ENCODE measurements at regions not wholly inside any gene's neighbourhood (a gene's known extent, or its start where the extent isn't known, plus 50 kb on each side); places are given as distances from the start of the nearest gene placed in this dataset.

DNA sequence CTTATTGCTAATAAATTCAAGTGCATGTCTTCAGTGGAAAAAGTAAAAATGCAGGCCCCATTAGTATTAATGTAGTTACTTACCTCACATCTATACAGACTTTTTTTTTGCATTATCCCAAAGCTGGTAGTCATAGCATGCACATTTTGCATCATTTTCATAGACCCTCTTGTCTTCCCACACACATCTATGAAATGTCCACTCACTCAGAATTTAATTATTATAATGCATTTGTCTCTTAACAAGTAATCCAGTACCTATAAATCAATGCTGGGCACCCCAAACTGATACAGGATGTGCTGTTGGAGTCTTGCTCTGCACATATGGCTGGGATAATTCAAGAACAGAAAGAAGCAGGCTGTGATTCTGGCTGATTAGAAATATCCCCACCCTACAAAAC, 370.4 kb upstream of the FAT3 start:
- DNase-seq, result no peak

DNA sequence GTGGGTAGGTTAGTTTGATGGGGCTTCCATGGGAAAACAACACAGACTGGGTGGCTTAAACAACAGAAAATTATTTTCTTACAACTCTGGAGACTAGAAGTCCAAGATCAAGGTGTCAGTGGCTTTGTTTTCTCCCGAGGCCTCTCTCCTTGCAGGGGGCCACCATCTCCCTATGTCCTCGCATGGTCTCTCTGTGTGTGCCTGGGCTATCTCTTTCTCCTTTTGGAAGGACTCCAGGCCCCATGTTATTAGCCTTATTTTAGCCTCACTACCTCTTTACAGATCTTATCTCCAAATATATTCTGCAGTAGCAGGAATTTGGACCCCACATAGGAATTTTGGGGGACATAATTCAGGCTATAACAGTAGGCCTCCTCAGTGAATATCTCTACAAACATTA, 372.7 kb upstream of the FAT3 start:
- no peak for DNase-seq

DNA sequence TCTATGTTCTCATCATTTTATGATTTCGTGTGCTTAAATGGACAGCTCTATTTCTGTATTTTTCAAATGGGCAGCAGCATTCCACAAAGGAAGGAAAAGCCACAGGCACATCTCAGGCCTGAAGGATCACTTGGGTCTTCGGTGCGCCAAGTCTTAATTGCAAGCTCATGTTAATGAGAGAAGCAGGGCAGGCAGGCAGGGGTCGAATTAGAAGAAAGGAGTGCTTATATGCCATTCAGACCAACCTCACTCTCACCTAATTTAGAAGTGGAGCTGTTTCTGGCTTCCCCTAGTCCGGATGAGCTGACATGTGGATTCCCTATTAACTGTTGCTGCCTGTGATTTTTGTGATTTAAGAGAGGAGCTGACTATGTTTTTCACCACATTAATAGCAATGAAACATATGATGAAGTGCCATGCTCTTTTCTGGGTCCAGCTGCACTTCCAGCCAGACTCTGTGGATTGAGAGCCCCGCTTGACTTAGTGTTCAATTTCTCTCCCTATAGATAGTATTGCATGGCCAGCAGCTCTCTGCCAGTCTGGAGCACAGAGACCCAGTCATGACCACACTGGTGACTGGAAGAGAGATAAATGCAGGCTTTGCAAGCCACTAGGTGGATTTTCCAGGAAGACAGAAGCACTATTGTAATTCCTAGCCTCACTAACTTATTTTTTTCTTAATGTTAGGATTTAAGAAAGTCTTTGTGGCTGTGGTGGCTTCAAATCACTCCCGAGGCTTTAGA, 373.9 kb upstream of the FAT3 start:
- no peak for DNase-seq

DNA sequence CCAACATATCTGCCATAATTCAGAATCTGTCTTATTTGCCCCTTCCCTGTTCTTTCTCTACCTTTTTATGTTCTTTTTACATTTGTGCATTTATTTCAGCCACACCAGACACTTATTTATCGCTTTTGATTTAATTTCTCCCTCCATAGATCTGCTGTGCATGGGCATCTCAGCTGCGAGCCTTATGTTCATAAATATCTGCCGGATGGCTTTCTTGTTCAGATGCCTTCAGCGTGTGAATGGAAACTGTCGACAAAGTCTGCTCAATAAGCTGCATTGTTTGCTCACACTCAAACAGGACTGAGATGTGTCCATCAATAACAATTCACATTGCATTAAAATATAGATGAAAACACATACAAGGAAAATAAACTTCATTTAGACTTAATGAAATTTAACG, 374.6 kb upstream of the FAT3 start:
- DNase-seq, result no peak

DNA sequence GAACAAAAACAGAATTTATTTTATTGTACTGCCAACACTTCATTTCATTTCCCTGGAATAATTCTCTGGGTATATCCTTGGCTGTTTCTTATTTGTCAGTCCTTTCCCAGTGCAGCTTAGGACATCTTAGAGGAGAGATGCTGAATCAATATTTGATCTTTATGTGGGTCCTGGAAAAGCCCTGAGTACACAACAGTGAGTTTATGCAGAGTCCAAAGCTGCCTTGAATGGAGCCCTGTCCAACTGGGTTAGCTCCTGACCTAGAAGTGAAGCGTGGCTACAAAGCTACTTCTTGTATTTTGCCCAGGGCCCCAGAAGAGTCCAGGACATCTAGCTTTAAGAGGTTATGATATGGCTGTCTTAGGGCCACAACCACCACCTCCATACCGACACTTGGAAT, 378.0 kb upstream of the FAT3 start:
- no peak for DNase-seq

DNA sequence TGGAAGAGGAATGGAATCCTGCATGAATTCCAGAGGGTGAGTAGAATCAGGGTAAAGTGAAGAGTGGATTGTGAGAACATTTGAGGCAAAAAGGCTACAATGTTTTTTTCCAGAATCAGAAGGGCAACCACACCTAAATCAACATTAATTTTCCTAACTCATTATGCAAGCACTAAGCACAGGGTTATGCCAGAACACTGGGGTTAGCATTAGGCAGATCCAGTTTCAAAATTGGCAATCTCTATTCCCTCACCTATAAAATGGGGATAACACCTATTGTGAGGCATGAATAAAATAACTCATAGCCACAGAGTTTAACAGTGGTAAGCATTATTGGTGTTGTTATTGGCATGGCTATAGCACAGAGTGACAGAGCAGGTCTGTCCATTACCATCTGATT, 378.6 kb upstream of the FAT3 start:
- no peak for DNase-seq

- no peak for DNase-seq
Observed at GRCh38 chr11:91840640-91841240, 383.9 kb upstream of the FAT3 start.

DNA sequence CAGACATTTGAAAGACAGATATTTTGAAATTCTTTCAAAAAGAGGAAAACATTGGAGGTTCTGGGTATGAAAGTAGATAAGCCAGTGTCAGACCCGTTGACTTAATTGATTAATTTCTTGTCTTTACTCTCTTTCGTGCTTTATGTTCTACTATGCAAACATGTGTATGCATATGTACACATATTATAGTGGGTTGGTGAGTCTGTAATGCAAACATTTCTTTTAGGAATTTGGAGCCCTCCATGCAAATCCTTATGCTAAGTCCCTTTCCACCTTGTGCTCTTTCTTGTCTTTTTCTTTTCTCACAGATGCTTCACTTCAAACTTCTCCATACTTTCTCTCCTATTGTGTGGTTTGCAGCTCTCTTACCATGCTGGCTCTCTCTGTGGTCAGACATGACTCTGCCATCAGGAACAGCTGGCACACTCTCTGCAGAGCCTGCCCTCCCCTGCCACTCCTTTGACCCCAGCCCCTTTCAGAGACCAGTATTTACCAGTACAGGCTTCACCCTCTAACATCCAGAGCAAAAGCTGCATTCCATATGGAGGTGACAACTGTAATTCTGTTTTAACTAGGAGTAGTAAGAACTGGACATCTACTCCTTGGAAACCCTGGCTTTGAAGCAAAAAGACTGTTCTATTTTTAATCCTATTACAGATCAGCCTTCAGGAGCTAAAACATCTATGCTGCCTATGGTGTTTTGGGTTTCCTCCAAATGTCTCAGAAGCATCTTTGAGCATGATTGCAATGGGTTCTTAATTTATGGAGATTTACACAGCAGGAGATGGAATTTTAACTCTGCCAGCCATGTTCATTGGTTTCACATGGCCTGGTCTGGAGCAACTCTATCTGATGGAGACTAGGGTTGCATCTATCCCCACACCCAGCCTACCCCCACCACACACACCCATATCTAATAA, 386.9 kb upstream of the FAT3 start:
- DNase-seq, result no peak

DNA sequence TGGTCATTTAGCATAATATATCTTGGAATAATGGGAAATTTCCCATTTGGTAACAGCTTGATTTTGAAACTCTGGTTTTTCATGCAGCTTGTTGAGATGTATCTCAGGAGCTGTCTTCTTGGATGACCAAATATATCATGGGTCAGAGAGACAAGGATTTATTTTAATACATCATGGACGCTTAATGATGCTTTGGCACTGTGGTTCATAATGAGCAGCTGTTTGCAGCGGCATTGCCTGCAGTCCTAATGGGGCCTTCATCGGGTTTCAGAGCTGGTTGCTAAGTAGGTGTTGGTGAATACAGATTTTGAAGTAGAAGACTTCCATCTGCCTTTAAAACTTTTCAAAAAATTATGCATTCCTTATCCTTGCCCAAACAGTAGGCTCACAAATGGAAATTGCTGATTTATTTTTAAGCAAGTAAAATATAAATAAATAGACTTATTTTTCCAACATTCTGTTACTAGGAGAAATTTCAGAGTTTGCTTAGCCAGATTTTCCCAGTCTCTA, 389.5 kb upstream of the FAT3 start:
- DNase-seq, result no peak

GRCh38 chr11:91828901-91829300, 395.7 kb upstream of the FAT3 start:
- no peak for DNase-seq

GRCh38 chr11:91825777-91826176, 398.8 kb upstream of the FAT3 start:
- no peak for DNase-seq

DNA sequence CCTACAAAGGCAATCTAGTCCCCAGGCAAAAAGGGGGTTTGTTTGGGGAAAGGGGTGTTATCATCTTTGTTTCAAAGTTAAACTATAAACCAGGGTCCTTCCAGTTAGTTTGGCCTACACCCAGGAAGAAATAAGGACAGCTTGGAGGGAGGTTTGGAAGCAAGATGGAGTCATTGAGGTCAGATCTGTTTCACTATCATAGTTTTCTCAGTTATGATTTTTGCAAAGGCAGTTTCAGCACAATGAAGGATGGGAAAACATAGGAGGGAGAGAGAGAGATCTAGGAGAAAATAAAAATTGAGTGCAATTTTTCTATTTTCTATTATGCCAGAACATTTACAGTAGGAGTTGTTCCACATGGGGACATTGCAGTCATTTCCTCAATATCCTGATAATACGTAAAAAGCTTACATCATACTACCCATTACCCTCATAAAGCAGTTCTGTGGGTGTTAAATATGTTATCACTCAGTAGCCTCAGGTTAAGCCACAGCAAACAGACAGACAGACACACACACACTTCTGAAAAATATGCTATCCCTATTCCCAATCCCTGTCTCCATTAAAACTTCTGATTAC, 401.3 kb upstream of the FAT3 start:
- no peak for DNase-seq

GRCh38 chr11:91822805-91823204, 401.8 kb upstream of the FAT3 start:
- DNase-seq, result no peak

- no peak for DNase-seq
Observed at GRCh38 chr11:91820709-91821108, 403.9 kb upstream of the FAT3 start.

DNA sequence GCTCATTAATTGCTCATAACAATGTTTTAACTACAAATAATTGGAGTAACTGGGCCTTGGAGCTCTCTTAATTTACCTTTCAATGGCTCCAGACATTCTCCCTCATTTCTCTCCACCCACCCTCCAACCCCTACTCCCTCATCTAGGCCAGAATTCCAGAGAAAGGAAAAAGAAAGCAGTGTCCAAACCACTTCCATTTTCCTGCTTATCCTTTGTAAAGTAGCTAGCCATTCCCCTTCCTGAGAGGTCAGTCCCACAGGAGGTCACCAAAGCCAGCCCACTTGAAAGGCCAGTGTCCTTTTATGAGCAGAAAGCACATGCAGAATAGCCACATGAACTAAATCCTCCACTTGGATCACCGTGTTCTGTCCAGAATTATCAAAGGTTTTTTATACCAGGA, 404.8 kb upstream of the FAT3 start:
- DNase-seq, result no peak

- no peak for DNase-seq
Observed at GRCh38 chr11:91819195-91819594, 405.4 kb upstream of the FAT3 start.

DNA sequence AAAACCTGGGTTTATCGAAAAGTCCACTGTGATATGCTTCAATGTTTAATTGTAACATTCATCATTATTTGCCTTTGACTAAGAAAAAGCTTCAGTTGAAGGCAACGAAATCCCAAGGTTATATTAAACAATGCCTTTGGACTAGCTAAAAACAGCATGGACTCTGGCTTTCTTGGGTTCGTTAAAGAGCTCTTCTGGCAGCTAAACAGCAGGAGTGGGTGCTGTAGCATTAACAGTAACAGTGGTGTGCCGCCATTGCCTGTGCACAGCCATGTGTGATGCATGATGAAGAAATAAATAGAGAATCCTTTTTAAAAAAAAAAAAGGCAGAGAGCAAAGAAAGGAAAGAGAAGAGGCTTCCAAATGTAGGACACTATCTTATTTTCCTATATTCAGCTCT, 406.6 kb upstream of the FAT3 start:
- DNase-seq, result no peak

DNA sequence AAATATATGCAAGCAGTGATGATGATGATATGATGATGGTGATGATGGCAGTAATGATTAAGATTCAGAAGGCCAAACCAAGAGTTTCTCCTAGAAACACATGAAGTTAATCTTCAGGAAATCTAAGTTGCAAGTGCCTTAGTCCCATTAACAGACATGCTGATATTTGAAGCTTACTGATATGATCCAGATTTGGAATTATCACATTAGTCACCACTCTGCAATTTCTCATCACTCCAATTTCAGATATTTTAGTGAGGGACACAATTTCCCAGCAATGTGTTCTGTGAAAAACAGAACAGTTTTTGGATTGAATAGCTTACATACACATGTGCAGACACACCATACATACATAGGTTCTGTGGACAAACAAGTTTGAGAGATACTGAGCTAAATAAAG, 411.4 kb upstream of the FAT3 start:
- DNase-seq, result no peak

- DNase-seq, result no peak
Observed at GRCh38 chr11:91810871-91811270, 413.7 kb upstream of the FAT3 start.

- DNase-seq, result no peak
Observed at GRCh38 chr11:91805293-91805692, 419.3 kb upstream of the FAT3 start.

GRCh38 chr11:91804042-91804441, 420.6 kb upstream of the FAT3 start:
- no peak for DNase-seq

DNA sequence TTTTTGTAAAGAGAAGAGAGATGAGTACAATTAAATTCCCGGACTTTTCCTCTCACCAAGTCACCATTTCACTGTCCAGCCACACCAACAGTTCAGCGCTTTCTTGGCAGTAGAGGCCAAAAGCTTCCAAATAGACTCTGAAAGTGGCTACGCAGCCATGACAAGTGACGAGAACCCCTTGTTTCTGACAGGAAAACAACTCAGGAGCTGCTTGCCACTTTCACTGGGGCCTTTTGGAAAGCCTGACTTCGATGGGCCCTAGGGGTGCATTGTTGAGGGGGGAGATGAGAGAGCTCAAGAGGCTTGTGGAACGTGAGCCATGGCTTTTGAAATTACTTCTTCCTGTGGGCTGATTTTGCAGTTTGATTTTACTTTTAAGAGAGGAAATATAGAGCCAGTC, 422.1 kb upstream of the FAT3 start:
- no peak for DNase-seq

DNA sequence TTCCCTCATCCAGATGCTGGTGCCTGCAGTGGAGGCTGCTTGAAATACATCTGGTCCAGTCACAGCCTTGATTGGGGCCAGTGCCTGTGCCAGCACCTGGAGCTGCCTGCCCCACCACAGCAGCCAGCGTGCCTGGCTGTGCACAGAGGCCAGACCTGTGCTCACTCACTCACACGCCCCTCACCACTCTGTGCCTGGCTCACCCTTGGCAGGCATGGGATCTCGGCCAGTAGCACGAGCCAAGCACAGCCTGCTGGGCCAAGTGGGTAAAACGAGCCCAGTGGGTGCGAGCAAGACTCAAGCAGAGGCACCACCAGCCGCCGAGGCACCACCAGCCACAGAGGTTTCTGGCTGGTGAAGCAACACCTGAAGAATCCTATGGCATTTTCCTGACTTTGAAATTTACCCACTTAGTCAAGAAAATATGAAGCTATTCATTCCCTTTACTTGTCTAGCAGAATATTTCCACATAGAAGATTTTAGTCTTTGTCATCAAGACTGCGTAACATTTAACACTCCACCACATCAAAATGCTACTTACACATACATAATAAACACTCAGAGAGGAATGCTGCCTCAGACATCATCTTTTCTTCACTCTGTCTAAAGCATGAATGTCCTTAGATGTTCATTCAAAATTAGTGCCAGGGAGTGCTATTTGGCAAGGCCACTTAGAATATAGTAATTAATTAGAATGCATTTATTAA, 424.3 kb upstream of the FAT3 start:
- DNase-seq, result no peak
